Activated CD4-positive, alpha-beta memory T cell treated with anti-CD3 and anti-CD28 coated beads, Interleukin-2, amount 10 ng/mL, durations not matched to agents 7 days and 5 days (primary cell): ENCODE measurements at regions not wholly inside any gene's neighbourhood (a gene's known extent, or its start where the extent isn't known, plus 50 kb on each side); places are given as distances from the start of the nearest gene placed in this dataset.

Source experiments
- CTCF ChIA-PET: fragments of 350-600 bp; sonication (Branson Sonifier 250); formaldehyde crosslinking; loops from one replicate; lab custom pipeline; 2021; ENCODE audit warnings: antibody characterized with exemption, inconsistent platforms; lab: Charles Lee
- POLR2A ChIA-PET: fragments of 350-600 bp; sonication (Branson Sonifier 250); formaldehyde crosslinking; loops from one replicate; lab custom pipeline; 2021; ENCODE audit warnings: antibody characterized with exemption; lab: Charles Lee
- DNase-seq: peaks from one replicate; pipeline ENCODE4 v3.0.0-alpha.2; 2020
- H3K27ac Mint-ChIP-seq: one replicate; pipeline ENCODE4 v1.8.0; 2021; ENCODE audit warnings: mild to moderate bottlenecking, mixed read lengths
- H3K27me3 Mint-ChIP-seq: one replicate; pipeline ENCODE4 v1.8.0; 2021; ENCODE audit warnings: mixed read lengths
- H3K36me3 Mint-ChIP-seq: one replicate; pipeline ENCODE4 v1.8.0; 2021; ENCODE audit warnings: low read depth, mixed read lengths
- H3K4me1 Mint-ChIP-seq: one replicate; pipeline ENCODE4 v1.8.0; 2021; ENCODE audit warnings: mixed read lengths
- H3K4me3 Mint-ChIP-seq: one replicate; pipeline ENCODE4 v1.8.0; 2021; ENCODE audit warnings: mild to moderate bottlenecking, mixed read lengths
- H3K9me3 Mint-ChIP-seq: one replicate; pipeline ENCODE4 v1.8.0; 2021; ENCODE audit warnings: mixed read lengths

- Mint-ChIP-seq H3K27me3 (no peaks in the 10 kb centered on the region), H3K36me3 (no peaks in the 10 kb centered on the region), H3K4me1 (no peaks in the 10 kb centered on the region), H3K4me3 (no peak overlapping the region), H3K27ac (no peak overlapping the region), H3K9me3 (no peaks in the 10 kb centered on the region)
- ChIA-PET POLR2A (no interaction called here), CTCF (no interaction called here)
- DNase-seq, result no peak
These were observed 444.0 kb downstream of the AACS start for GRCh38 chr12:125509195-125509594.

- CTCF ChIA-PET, result no interaction called here
- no peak overlapping the region for H3K4me3 Mint-ChIP-seq
- POLR2A ChIA-PET, result no interaction called here
- no peak overlapping the region for H3K27ac Mint-ChIP-seq
- H3K9me3 Mint-ChIP-seq, result no peaks in the 10 kb centered on the region
- no peak for DNase-seq
- H3K36me3 Mint-ChIP-seq, result no peaks in the 10 kb centered on the region
- no peaks in the 10 kb centered on the region for H3K27me3 Mint-ChIP-seq
- no peaks in the 10 kb centered on the region for H3K4me1 Mint-ChIP-seq
These were observed 447.5 kb downstream of the AACS start for GRCh38 chr12:125512541-125513298.

- H3K27me3 Mint-ChIP-seq, result no peaks in the 10 kb centered on the region
- no peak overlapping the region for H3K27ac Mint-ChIP-seq
- no peak for DNase-seq
- POLR2A ChIA-PET, result no interaction called here
- no peaks in the 10 kb centered on the region for H3K36me3 Mint-ChIP-seq
- no peaks in the 10 kb centered on the region for H3K4me1 Mint-ChIP-seq
- H3K9me3 Mint-ChIP-seq, result no peaks in the 10 kb centered on the region
- CTCF ChIA-PET, result no interaction called here
- H3K4me3 Mint-ChIP-seq, result no peak overlapping the region
These were observed 450.7 kb downstream of the AACS start for GRCh38 chr12:125515887-125516286.

GRCh38 chr12:125518074-125518473, 452.8 kb downstream of the AACS start:
- H3K27ac Mint-ChIP-seq, result no peak overlapping the region
- CTCF ChIA-PET, result no interaction called here
- no peaks in the 10 kb centered on the region for H3K36me3 Mint-ChIP-seq
- H3K4me1 Mint-ChIP-seq, result no peaks in the 10 kb centered on the region
- H3K9me3 Mint-ChIP-seq, result peaks cover 5% of the 10 kb centered on the region
- no peak for DNase-seq
- POLR2A ChIA-PET, result no interaction called here
- no peaks in the 10 kb centered on the region for H3K27me3 Mint-ChIP-seq
- no peak overlapping the region for H3K4me3 Mint-ChIP-seq

- Mint-ChIP-seq H3K27ac (no peak overlapping the region), H3K27me3 (no peaks in the 10 kb centered on the region), H3K9me3 (peaks cover 5% of the 10 kb centered on the region), H3K36me3 (no peaks in the 10 kb centered on the region), H3K4me1 (no peaks in the 10 kb centered on the region), H3K4me3 (no peak overlapping the region)
- no peak for DNase-seq
- CTCF ChIA-PET, result no interaction called here
- POLR2A ChIA-PET, result no interaction called here
These were observed 453.9 kb downstream of the AACS start for GRCh38 chr12:125519026-125519651.

- no peak overlapping the region for H3K4me3 Mint-ChIP-seq
- ChIA-PET POLR2A (no interaction called here), CTCF (no interaction called here)
- no peak overlapping the region for H3K27ac Mint-ChIP-seq
- peaks cover 5% of the 10 kb centered on the region for H3K9me3 Mint-ChIP-seq
- H3K27me3 Mint-ChIP-seq, result peaks cover 1% of the 10 kb centered on the region
- no peaks in the 10 kb centered on the region for H3K4me1 Mint-ChIP-seq
- no peaks in the 10 kb centered on the region for H3K36me3 Mint-ChIP-seq
- no peak for DNase-seq
These were observed 460.6 kb downstream of the AACS start for GRCh38 chr12:125525879-125526278.

GRCh38 chr12:125528281-125528680, 463.0 kb downstream of the AACS start:
- no peaks in the 10 kb centered on the region for H3K36me3 Mint-ChIP-seq
- H3K4me1 Mint-ChIP-seq, result no peaks in the 10 kb centered on the region
- no peaks in the 10 kb centered on the region for H3K9me3 Mint-ChIP-seq
- CTCF ChIA-PET, result no interaction called here
- H3K4me3 Mint-ChIP-seq, result no peak overlapping the region
- no peak for DNase-seq
- peaks cover 1% of the 10 kb centered on the region for H3K27me3 Mint-ChIP-seq
- POLR2A ChIA-PET, result no interaction called here
- H3K27ac Mint-ChIP-seq, result no peak overlapping the region

GRCh38 chr12:125530201-125530600, 465.0 kb downstream of the AACS start:
- DNase-seq, result no peak
- CTCF ChIA-PET, result no interaction called here
- Mint-ChIP-seq H3K9me3 (no peaks in the 10 kb centered on the region), H3K27ac (no peak overlapping the region), H3K27me3 (peaks cover 1% of the 10 kb centered on the region), H3K4me1 (no peaks in the 10 kb centered on the region), H3K36me3 (no peaks in the 10 kb centered on the region), H3K4me3 (no peak overlapping the region)
- POLR2A ChIA-PET, result interaction anchor here (1.0 kb wide), 1 partner anchor 32 kb away, joined by 4 read pairs; no protein-coding TSS in a partner anchor

- Mint-ChIP-seq H3K27ac (no peak overlapping the region), H3K36me3 (no peaks in the 10 kb centered on the region), H3K4me1 (no peaks in the 10 kb centered on the region), H3K4me3 (no peak overlapping the region), H3K9me3 (no peaks in the 10 kb centered on the region), H3K27me3 (peaks cover 1% of the 10 kb centered on the region)
- no peak for DNase-seq
- POLR2A ChIA-PET, result no interaction called here
- CTCF ChIA-PET, result no interaction called here
These were observed 465.6 kb downstream of the AACS start for GRCh38 chr12:125530876-125531275.

GRCh38 chr12:125531574-125531973, 466.3 kb downstream of the AACS start:
- DNase-seq, result no peak
- CTCF ChIA-PET, result no interaction called here
- Mint-ChIP-seq H3K36me3 (no peaks in the 10 kb centered on the region), H3K27me3 (peaks cover 1% of the 10 kb centered on the region), H3K9me3 (no peaks in the 10 kb centered on the region), H3K4me1 (no peaks in the 10 kb centered on the region), H3K27ac (no peak overlapping the region), H3K4me3 (no peak overlapping the region)
- POLR2A ChIA-PET, result no interaction called here

GRCh38 chr12:125533434-125534029, 468.3 kb downstream of the AACS start:
- POLR2A ChIA-PET, result no interaction called here
- no peaks in the 10 kb centered on the region for H3K4me1 Mint-ChIP-seq
- no peak overlapping the region for H3K27ac Mint-ChIP-seq
- H3K27me3 Mint-ChIP-seq, result peaks cover 1% of the 10 kb centered on the region
- no peaks in the 10 kb centered on the region for H3K9me3 Mint-ChIP-seq
- no peak overlapping the region for H3K4me3 Mint-ChIP-seq
- DNase-seq, result peak; percentile 23
- CTCF ChIA-PET, result interaction anchor here (0.7 kb wide), 1 partner anchor 112 kb away, joined by 3 read pairs; no protein-coding TSS in a partner anchor
- no peaks in the 10 kb centered on the region for H3K36me3 Mint-ChIP-seq

GRCh38 chr12:125538401-125539199, 473.4 kb downstream of the AACS start:
- Mint-ChIP-seq H3K4me1 (no peaks in the 10 kb centered on the region), H3K4me3 (no peak overlapping the region), H3K36me3 (no peaks in the 10 kb centered on the region), H3K9me3 (no peaks in the 10 kb centered on the region), H3K27me3 (no peaks in the 10 kb centered on the region), H3K27ac (no peak overlapping the region)
- POLR2A ChIA-PET, result no interaction called here
- DNase-seq, result no peak
- CTCF ChIA-PET, result no interaction called here

- Mint-ChIP-seq H3K27ac (no peak overlapping the region), H3K27me3 (no peaks in the 10 kb centered on the region), H3K4me1 (no peaks in the 10 kb centered on the region), H3K4me3 (no peak overlapping the region), H3K36me3 (no peaks in the 10 kb centered on the region), H3K9me3 (no peaks in the 10 kb centered on the region)
- CTCF ChIA-PET, result no interaction called here
- DNase-seq, result no peak
- POLR2A ChIA-PET, result no interaction called here
These were observed 475.5 kb downstream of the AACS start for GRCh38 chr12:125540580-125541204.
